ENCODE measurements at regions not wholly inside any gene's neighbourhood (a gene's known extent, or its start where the extent isn't known, plus 50 kb on each side); places are given as distances from the start of the nearest gene placed in this dataset.

- Histone ChIP-seq H3K9me3 (ENCODE audit: control insufficient read depth in 2 of 2, insufficient read depth in 1 of 2, low read depth in 1 of 2, low read length in 1 of 2) (no peaks in the 10 kb centered on the region), H3K4me1 (ENCODE audit: control insufficient read depth in 2 of 2, insufficient read depth in 2 of 2, low read length in 1 of 2) (no peaks in the 10 kb centered on the region), H3K36me3 (ENCODE audit: control insufficient read depth in 2 of 2, insufficient read depth in 2 of 2, low read length in 1 of 2) (no peaks in the 10 kb centered on the region), H3K27me3 (ENCODE audit: control insufficient read depth in 1 of 2, insufficient read depth in 2 of 2, low read length in 2 of 2) (no peaks in the 10 kb centered on the region), H3K27ac (ENCODE audit: low read depth in 2 of 2, low read length in 1 of 2) (no peak overlapping the region), H3K4me3 (ENCODE audit: low read depth in 1 of 2, low read length in 2 of 2) (no peak overlapping the region)
- WGBS, 2 donors, result 83 to 88% methylated on average over 2 of the region's 2 CpGs
These were observed 516.8 kb downstream of the ACTR3B start for GRCh38 chr7:153276394-153276793.

- no peaks in the 10 kb centered on the region for H3K36me3 ChIP-seq (ENCODE audit: control insufficient read depth in 2 of 2, insufficient read depth in 2 of 2, low read length in 1 of 2)
- H3K27me3 ChIP-seq (ENCODE audit: control insufficient read depth in 1 of 2, insufficient read depth in 2 of 2, low read length in 2 of 2), result peaks cover 0 to 2% of the 10 kb centered on the region in 2 donors
- WGBS, 2 donors, result 73 to 87% methylated on average over 13 of the region's 13 CpGs
- H3K4me1 ChIP-seq (ENCODE audit: control insufficient read depth in 2 of 2, insufficient read depth in 2 of 2, low read length in 1 of 2), result no peaks in the 10 kb centered on the region
- H3K27ac ChIP-seq (ENCODE audit: low read depth in 2 of 2, low read length in 1 of 2), result no peak overlapping the region
- peaks cover 3% of the 10 kb centered on the region in 2 donors for H3K9me3 ChIP-seq (ENCODE audit: control insufficient read depth in 2 of 2, insufficient read depth in 1 of 2, low read depth in 1 of 2, low read length in 1 of 2)
- no peak overlapping the region for H3K4me3 ChIP-seq (ENCODE audit: low read depth in 1 of 2, low read length in 2 of 2)
These were observed 527.2 kb downstream of the ACTR3B start for GRCh38 chr7:153286763-153287162.

GRCh38 chr7:153290066-153290465 lies 530.5 kb downstream of the ACTR3B start:
- no peaks in the 10 kb centered on the region for H3K4me1 ChIP-seq (ENCODE audit: control insufficient read depth in 2 of 2, insufficient read depth in 2 of 2, low read length in 1 of 2)
- H3K27me3 ChIP-seq (ENCODE audit: control insufficient read depth in 1 of 2, insufficient read depth in 2 of 2, low read length in 2 of 2), result peaks cover 0 to 2% of the 10 kb centered on the region in 2 donors
- WGBS, 2 donors, result 79 to 83% methylated on average over 2 of the region's 4 CpGs
- H3K9me3 ChIP-seq (ENCODE audit: control insufficient read depth in 2 of 2, insufficient read depth in 1 of 2, low read depth in 1 of 2, low read length in 1 of 2), result peaks cover 3% of the 10 kb centered on the region in 2 donors
- no peak overlapping the region for H3K4me3 ChIP-seq (ENCODE audit: low read depth in 1 of 2, low read length in 2 of 2)
- no peak overlapping the region for H3K27ac ChIP-seq (ENCODE audit: low read depth in 2 of 2, low read length in 1 of 2)
- H3K36me3 ChIP-seq (ENCODE audit: control insufficient read depth in 2 of 2, insufficient read depth in 2 of 2, low read length in 1 of 2), result no peaks in the 10 kb centered on the region

GRCh38 chr7:153297141-153297540 lies 537.6 kb downstream of the ACTR3B start:
- no peaks in the 10 kb centered on the region for H3K27me3 ChIP-seq (ENCODE audit: control insufficient read depth in 1 of 2, insufficient read depth in 2 of 2, low read length in 2 of 2)
- no peak overlapping the region for H3K4me3 ChIP-seq (ENCODE audit: low read depth in 1 of 2, low read length in 2 of 2)
- H3K27ac ChIP-seq (ENCODE audit: low read depth in 2 of 2, low read length in 1 of 2), result no peak overlapping the region
- 69 to 77% methylated on average over 7 of the region's 7 CpGs for WGBS, 2 donors
- peaks cover 0 to 3% of the 10 kb centered on the region in 2 donors for H3K9me3 ChIP-seq (ENCODE audit: control insufficient read depth in 2 of 2, insufficient read depth in 1 of 2, low read depth in 1 of 2, low read length in 1 of 2)
- no peaks in the 10 kb centered on the region for H3K4me1 ChIP-seq (ENCODE audit: control insufficient read depth in 2 of 2, insufficient read depth in 2 of 2, low read length in 1 of 2)
- no peaks in the 10 kb centered on the region for H3K36me3 ChIP-seq (ENCODE audit: control insufficient read depth in 2 of 2, insufficient read depth in 2 of 2, low read length in 1 of 2)

GRCh38 chr7:153301936-153302335 lies 542.4 kb downstream of the ACTR3B start:
- Histone ChIP-seq H3K27me3 (ENCODE audit: control insufficient read depth in 1 of 2, insufficient read depth in 2 of 2, low read length in 2 of 2) (no peaks in the 10 kb centered on the region), H3K4me3 (ENCODE audit: low read depth in 1 of 2, low read length in 2 of 2) (no peak overlapping the region), H3K4me1 (ENCODE audit: control insufficient read depth in 2 of 2, insufficient read depth in 2 of 2, low read length in 1 of 2) (no peaks in the 10 kb centered on the region), H3K27ac (ENCODE audit: low read depth in 2 of 2, low read length in 1 of 2) (no peak overlapping the region), H3K9me3 (ENCODE audit: control insufficient read depth in 2 of 2, insufficient read depth in 1 of 2, low read depth in 1 of 2, low read length in 1 of 2) (peaks cover 0 to 3% of the 10 kb centered on the region in 2 donors), H3K36me3 (ENCODE audit: control insufficient read depth in 2 of 2, insufficient read depth in 2 of 2, low read length in 1 of 2) (no peaks in the 10 kb centered on the region)
- WGBS, 2 donors, result 47 to 57% methylated on average over 7 of the region's 7 CpGs

GRCh38 chr7:153320005-153320404 lies 560.5 kb downstream of the ACTR3B start:
- 10 to 20% methylated on average over 4 of the region's 4 CpGs for WGBS, 2 donors
- peaks cover 0 to 2% of the 10 kb centered on the region in 2 donors for H3K9me3 ChIP-seq (ENCODE audit: control insufficient read depth in 2 of 2, insufficient read depth in 1 of 2, low read depth in 1 of 2, low read length in 1 of 2)

GRCh38 chr7:153320681-153321080 lies 561.1 kb downstream of the ACTR3B start:
- H3K4me3 ChIP-seq (ENCODE audit: low read depth in 1 of 2, low read length in 2 of 2), result no peak overlapping the region
- WGBS, 2 donors, result 46 to 65% methylated on average over 4 of the region's 4 CpGs
- H3K27me3 ChIP-seq (ENCODE audit: control insufficient read depth in 1 of 2, insufficient read depth in 2 of 2, low read length in 2 of 2), result no peaks in the 10 kb centered on the region
- no peak overlapping the region for H3K27ac ChIP-seq (ENCODE audit: low read depth in 2 of 2, low read length in 1 of 2)
- peaks cover 0 to 2% of the 10 kb centered on the region in 2 donors for H3K4me1 ChIP-seq (ENCODE audit: control insufficient read depth in 2 of 2, insufficient read depth in 2 of 2, low read length in 1 of 2)
- H3K36me3 ChIP-seq (ENCODE audit: control insufficient read depth in 2 of 2, insufficient read depth in 2 of 2, low read length in 1 of 2), result no peaks in the 10 kb centered on the region
- H3K9me3 ChIP-seq (ENCODE audit: control insufficient read depth in 2 of 2, insufficient read depth in 1 of 2, low read depth in 1 of 2, low read length in 1 of 2), result peaks cover 0 to 2% of the 10 kb centered on the region in 2 donors

More at GRCh38 chr7:153320005-153320404, 560.5 kb downstream of the ACTR3B start:
- Histone ChIP-seq H3K27ac (ENCODE audit: low read depth in 2 of 2, low read length in 1 of 2) (no peak overlapping the region), H3K36me3 (ENCODE audit: control insufficient read depth in 2 of 2, insufficient read depth in 2 of 2, low read length in 1 of 2) (no peaks in the 10 kb centered on the region), H3K27me3 (ENCODE audit: control insufficient read depth in 1 of 2, insufficient read depth in 2 of 2, low read length in 2 of 2) (no peaks in the 10 kb centered on the region), H3K4me3 (ENCODE audit: low read depth in 1 of 2, low read length in 2 of 2) (no peak overlapping the region), H3K4me1 (ENCODE audit: control insufficient read depth in 2 of 2, insufficient read depth in 2 of 2, low read length in 1 of 2) (peaks cover 0 to 2% of the 10 kb centered on the region in 2 donors)

GRCh38 chr7:153322991-153323390 lies 563.4 kb downstream of the ACTR3B start:
- Histone ChIP-seq H3K27ac (ENCODE audit: low read depth in 2 of 2, low read length in 1 of 2) (no peak overlapping the region), H3K4me1 (ENCODE audit: control insufficient read depth in 2 of 2, insufficient read depth in 2 of 2, low read length in 1 of 2) (peaks cover 0 to 2% of the 10 kb centered on the region in 2 donors), H3K36me3 (ENCODE audit: control insufficient read depth in 2 of 2, insufficient read depth in 2 of 2, low read length in 1 of 2) (no peaks in the 10 kb centered on the region), H3K27me3 (ENCODE audit: control insufficient read depth in 1 of 2, insufficient read depth in 2 of 2, low read length in 2 of 2) (no peaks in the 10 kb centered on the region), H3K4me3 (ENCODE audit: low read depth in 1 of 2, low read length in 2 of 2) (no peak overlapping the region), H3K9me3 (ENCODE audit: control insufficient read depth in 2 of 2, insufficient read depth in 1 of 2, low read depth in 1 of 2, low read length in 1 of 2) (peaks cover 0 to 2% of the 10 kb centered on the region in 2 donors)
- WGBS, 2 donors, result 76 to 82% methylated on average over 11 of the region's 11 CpGs

GRCh38 chr7:153324094-153324493 lies 564.5 kb downstream of the ACTR3B start:
- Histone ChIP-seq H3K27me3 (ENCODE audit: control insufficient read depth in 1 of 2, insufficient read depth in 2 of 2, low read length in 2 of 2) (no peaks in the 10 kb centered on the region), H3K27ac (ENCODE audit: low read depth in 2 of 2, low read length in 1 of 2) (no peak overlapping the region), H3K4me3 (ENCODE audit: low read depth in 1 of 2, low read length in 2 of 2) (no peak overlapping the region), H3K36me3 (ENCODE audit: control insufficient read depth in 2 of 2, insufficient read depth in 2 of 2, low read length in 1 of 2) (no peaks in the 10 kb centered on the region), H3K9me3 (ENCODE audit: control insufficient read depth in 2 of 2, insufficient read depth in 1 of 2, low read depth in 1 of 2, low read length in 1 of 2) (peaks cover 0 to 4% of the 10 kb centered on the region in 2 donors), H3K4me1 (ENCODE audit: control insufficient read depth in 2 of 2, insufficient read depth in 2 of 2, low read length in 1 of 2) (peaks cover 0 to 2% of the 10 kb centered on the region in 2 donors)
- WGBS, 2 donors, result 84 to 86% methylated on average over 5 of the region's 5 CpGs

- H3K4me1 ChIP-seq (ENCODE audit: control insufficient read depth in 2 of 2, insufficient read depth in 2 of 2, low read length in 1 of 2), result no peaks in the 10 kb centered on the region
- no peak overlapping the region for H3K4me3 ChIP-seq (ENCODE audit: low read depth in 1 of 2, low read length in 2 of 2)
- no peaks in the 10 kb centered on the region for H3K36me3 ChIP-seq (ENCODE audit: control insufficient read depth in 2 of 2, insufficient read depth in 2 of 2, low read length in 1 of 2)
- H3K27me3 ChIP-seq (ENCODE audit: control insufficient read depth in 1 of 2, insufficient read depth in 2 of 2, low read length in 2 of 2), result no peaks in the 10 kb centered on the region
- 85 to 89% methylated on average over 9 of the region's 9 CpGs for WGBS, 2 donors
- no peak overlapping the region for H3K27ac ChIP-seq (ENCODE audit: low read depth in 2 of 2, low read length in 1 of 2)
- peaks cover 0 to 8% of the 10 kb centered on the region in 2 donors for H3K9me3 ChIP-seq (ENCODE audit: control insufficient read depth in 2 of 2, insufficient read depth in 1 of 2, low read depth in 1 of 2, low read length in 1 of 2)
These were observed 568.1 kb downstream of the ACTR3B start for GRCh38 chr7:153327683-153328082.
